Loucy (cell line): ENCODE measurements at regions not wholly inside any gene's neighbourhood (a gene's known extent, or its start where the extent isn't known, plus 50 kb on each side); places are given as distances from the start of the nearest gene placed in this dataset.

Source experiments
- EZH2phosphoT487 ChIP-seq: fragments of 200-600 bp; IDR thresholded peaks from 2 replicates; pipeline ENCODE4 v1.6.1; 2018; ENCODE audit warnings: antibody characterized with exemption, mild to moderate bottlenecking, moderate library complexity, borderline replicate concordance
- TF ChIP-seq, protein P1 (sequence below): fragments of 200-600 bp; sonication (generic); conservative IDR thresholded peaks from 2 replicates; pipeline ENCODE4 v1.5.1; 2014; ENCODE audit warnings: mild to moderate bottlenecking, antibody characterized with exemption, low read length

DNA sequence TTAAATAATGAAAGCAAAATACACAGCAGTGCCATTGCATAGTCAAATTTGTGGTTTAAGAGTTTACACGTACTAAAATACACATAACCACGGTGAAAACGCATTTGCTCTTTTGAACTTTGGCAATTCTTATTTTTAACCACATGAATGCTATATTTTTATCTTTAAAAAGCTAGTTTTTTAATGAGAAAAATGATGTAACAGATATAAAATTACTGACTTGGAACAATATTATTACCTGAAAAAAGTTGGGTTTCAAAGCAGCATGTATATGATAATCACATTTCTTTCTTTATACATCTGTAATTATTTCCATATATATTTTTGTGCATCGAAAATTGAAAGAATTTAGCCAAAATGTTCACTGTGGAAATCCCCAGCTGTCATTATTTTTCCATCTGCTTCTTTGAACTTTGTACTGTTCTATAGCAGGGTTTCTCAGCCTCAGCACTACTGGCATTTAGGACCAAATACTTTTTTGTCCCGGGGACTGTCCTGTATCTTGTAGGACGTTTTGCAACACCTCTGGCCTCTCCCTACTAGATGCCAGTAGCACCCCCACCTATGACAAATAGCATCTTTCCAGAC, 75.9 kb upstream of the CAB39 start:
- TF ChIP-seq, protein P1, sequence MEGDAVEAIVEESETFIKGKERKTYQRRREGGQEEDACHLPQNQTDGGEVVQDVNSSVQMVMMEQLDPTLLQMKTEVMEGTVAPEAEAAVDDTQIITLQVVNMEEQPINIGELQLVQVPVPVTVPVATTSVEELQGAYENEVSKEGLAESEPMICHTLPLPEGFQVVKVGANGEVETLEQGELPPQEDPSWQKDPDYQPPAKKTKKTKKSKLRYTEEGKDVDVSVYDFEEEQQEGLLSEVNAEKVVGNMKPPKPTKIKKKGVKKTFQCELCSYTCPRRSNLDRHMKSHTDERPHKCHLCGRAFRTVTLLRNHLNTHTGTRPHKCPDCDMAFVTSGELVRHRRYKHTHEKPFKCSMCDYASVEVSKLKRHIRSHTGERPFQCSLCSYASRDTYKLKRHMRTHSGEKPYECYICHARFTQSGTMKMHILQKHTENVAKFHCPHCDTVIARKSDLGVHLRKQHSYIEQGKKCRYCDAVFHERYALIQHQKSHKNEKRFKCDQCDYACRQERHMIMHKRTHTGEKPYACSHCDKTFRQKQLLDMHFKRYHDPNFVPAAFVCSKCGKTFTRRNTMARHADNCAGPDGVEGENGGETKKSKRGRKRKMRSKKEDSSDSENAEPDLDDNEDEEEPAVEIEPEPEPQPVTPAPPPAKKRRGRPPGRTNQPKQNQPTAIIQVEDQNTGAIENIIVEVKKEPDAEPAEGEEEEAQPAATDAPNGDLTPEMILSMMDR, result no peak
- TF ChIP-seq EZH2phosphoT487, result no peak
